Neural progenitor cell (in vitro differentiated cells): ENCODE measurements at regions not wholly inside any gene's neighbourhood (a gene's known extent, or its start where the extent isn't known, plus 50 kb on each side); places are given as distances from the start of the nearest gene placed in this dataset.

Experiments used
- CTCF ChIP-seq: fragments of 200-600 bp; sonication (generic); IDR thresholded peaks from 2 replicates; pipeline ENCODE4 v1.5.1; 2017; ENCODE audit warnings: antibody characterized with exemption, mild to moderate bottlenecking
- EZH2 ChIP-seq: fragments of 200-600 bp; sonication (generic); IDR thresholded peaks from 2 replicates; pipeline ENCODE4 v1.6.1; 2017; ENCODE audit warnings: antibody characterized with exemption, mild to moderate bottlenecking, moderate library complexity
- EZH2phosphoT487 ChIP-seq: fragments of 200-600 bp; sonication (generic); IDR thresholded peaks from 2 replicates; pipeline ENCODE4 v1.6.1; 2017; ENCODE audit warnings: antibody characterized with exemption

DNA sequence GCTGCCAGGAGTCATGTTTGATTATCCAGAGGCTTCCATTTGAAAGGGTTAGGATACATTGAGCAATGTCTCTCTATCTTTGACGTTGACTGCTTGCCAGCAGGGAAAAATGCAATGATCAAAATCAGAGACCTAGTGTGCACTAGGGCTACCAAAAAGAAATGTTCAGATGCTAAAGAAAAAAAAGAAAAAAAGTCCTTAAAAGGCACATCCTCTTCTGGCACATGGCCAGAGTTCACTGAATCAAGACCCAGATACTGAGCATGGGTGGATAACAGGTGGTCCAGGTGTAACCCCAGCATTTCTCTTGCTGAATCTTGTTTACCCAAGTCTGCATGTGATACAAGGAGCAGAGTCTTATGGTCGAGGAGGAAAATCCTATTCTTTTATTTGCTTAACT lies 899.3 kb downstream of the SORCS3 start:
- TF ChIP-seq CTCF (no peak), EZH2phosphoT487 (no peak), EZH2 (no peak)
